Endothelial cell of umbilical vein (primary cell): ENCODE measurements at regions not wholly inside any gene's neighbourhood (a gene's known extent, or its start where the extent isn't known, plus 50 kb on each side); places are given as distances from the start of the nearest gene placed in this dataset.

Experiments
- FOS ChIP-seq: IDR thresholded peaks from 2 replicates; pipeline ENCODE4 v1.6.1; 2011; ENCODE audit warnings: mild to moderate bottlenecking, low read length, moderate library complexity, borderline replicate concordance; ENCODE audit not compliant: insufficient read depth
- MAX ChIP-seq: IDR thresholded peaks from 2 replicates; pipeline ENCODE4 v1.6.1; 2011; ENCODE audit not compliant: insufficient read depth, insufficient read length
- POLR2A ChIP-seq: IDR thresholded peaks from 2 replicates; pipeline ENCODE4 v1.6.1; 2012; ENCODE audit warnings: low read depth, mild to moderate bottlenecking, control low read depth, low read length
- POLR2AphosphoS5 ChIP-seq: IDR thresholded peaks from 2 replicates; pipeline ENCODE4 v1.6.1; 2012; ENCODE audit warnings: low read depth, mild to moderate bottlenecking, control low read depth, low read length, moderate library complexity; ENCODE audit not compliant: insufficient read depth
- TF ChIP-seq, protein P1 (sequence below), 2 donors: IDR thresholded peaks; 1 replicate in 1 of 2; 2 replicates in 1 of 2; pipeline ENCODE4 v1.5.1; 2011; ENCODE audit warnings: low read length in 2 of 2, mild to moderate bottlenecking in 2 of 2, moderate library complexity in 2 of 2, control low read depth in 1 of 2, inconsistent platforms in 1 of 2, low read depth in 1 of 2; ENCODE audit not compliant: insufficient read depth in 1 of 2; ENCODE audit errors: extremely low read depth in 1 of 2

GRCh38 chr3:20324664-20325478, 138.9 kb upstream of the SGO1 start:
- no peak for TF ChIP-seq POLR2A
- TF ChIP-seq, protein P1, sequence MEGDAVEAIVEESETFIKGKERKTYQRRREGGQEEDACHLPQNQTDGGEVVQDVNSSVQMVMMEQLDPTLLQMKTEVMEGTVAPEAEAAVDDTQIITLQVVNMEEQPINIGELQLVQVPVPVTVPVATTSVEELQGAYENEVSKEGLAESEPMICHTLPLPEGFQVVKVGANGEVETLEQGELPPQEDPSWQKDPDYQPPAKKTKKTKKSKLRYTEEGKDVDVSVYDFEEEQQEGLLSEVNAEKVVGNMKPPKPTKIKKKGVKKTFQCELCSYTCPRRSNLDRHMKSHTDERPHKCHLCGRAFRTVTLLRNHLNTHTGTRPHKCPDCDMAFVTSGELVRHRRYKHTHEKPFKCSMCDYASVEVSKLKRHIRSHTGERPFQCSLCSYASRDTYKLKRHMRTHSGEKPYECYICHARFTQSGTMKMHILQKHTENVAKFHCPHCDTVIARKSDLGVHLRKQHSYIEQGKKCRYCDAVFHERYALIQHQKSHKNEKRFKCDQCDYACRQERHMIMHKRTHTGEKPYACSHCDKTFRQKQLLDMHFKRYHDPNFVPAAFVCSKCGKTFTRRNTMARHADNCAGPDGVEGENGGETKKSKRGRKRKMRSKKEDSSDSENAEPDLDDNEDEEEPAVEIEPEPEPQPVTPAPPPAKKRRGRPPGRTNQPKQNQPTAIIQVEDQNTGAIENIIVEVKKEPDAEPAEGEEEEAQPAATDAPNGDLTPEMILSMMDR (IDR thresholded peaks at IDR 0.05; ENCODE audit: extremely low read depth in 1 of 2, insufficient read depth in 1 of 2, low read depth in 1 of 2, low read length in 2 of 2) = no peak
- no peak for TF ChIP-seq FOS
- no peak for TF ChIP-seq MAX
- TF ChIP-seq POLR2AphosphoS5 = no peak
